Activated naive CD4-positive, alpha-beta T cell treated with Interleukin-2 at 50 U/mL for 16 hours (primary cell): ENCODE measurements at regions not wholly inside any gene's neighbourhood (a gene's known extent, or its start where the extent isn't known, plus 50 kb on each side); places are given as distances from the start of the nearest gene placed in this dataset.

Experiments
- DNase-seq: peaks from one replicate; pipeline ENCODE4 v3.0.0-alpha.2; 2020

DNA sequence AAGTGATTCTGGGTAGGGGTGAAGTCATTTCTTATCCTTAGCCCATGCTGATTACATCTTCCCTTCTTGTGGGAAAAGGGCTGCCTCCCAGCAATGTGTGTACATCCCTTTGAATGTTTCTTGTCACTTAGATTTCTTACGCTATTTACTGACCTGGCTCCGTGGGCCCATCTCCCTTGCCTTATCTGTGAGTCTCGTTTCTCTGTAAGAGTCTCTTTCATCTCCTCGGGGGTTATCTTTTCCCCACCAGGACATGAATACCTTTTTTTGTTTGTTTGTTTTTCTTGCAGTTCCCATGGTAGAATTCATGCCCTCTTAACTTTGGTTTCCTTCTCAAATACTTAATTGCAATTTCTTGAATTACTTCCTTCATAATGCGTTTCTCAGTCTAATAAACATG, 107.7 kb downstream of the BAMBI start:
- DNase-seq: no peak

DNA sequence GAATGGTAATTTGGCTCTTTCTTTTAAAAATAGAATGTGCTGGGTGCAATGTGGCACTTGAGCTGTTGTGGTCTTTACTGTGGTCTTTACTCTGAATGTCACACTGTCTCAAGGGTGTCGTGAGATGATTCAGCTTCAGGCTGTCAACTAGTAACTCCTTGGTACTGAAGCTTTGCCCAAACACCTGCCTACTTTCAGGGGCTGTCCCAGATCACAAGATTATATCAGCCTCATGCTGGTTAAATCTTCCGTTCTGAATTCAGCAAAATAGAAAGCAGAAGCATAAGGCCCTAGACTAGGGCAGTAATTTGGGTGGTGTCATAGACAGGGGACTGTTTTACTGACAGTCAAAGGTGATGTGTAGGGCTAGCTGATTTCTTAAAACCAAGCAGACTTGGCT, 110.9 kb downstream of the BAMBI start:
- no peak for DNase-seq

GRCh38 chr10:28788762-28789161, 111.4 kb downstream of the BAMBI start:
- no peak for DNase-seq

- DNase-seq: no peak
These were observed 112.8 kb downstream of the BAMBI start for GRCh38 chr10:28790146-28790545.

GRCh38 chr10:28793482-28793881, 116.2 kb downstream of the BAMBI start:
- no peak for DNase-seq

DNA sequence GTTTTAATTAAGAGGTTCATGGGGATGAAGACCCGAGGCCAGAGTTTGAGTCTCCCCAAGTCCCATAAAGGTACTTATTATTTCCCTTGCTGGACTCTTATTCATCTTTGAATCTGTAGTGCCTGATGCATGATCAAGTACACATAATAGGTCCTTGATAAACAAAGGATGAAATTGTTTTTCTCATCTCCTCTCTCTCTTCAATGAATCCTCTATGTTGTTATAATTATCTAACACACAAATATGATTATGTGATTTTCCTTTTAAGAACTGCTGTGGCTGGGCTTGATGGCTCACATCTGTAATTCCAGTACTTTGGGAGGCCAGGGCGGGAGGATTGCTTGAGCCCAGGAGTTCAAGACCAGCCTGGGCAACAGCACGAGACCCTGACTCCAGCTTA, 117.7 kb downstream of the BAMBI start:
- DNase-seq: no peak

GRCh38 chr10:28796606-28797512, 119.5 kb downstream of the BAMBI start:
- DNase-seq: no peak

DNA sequence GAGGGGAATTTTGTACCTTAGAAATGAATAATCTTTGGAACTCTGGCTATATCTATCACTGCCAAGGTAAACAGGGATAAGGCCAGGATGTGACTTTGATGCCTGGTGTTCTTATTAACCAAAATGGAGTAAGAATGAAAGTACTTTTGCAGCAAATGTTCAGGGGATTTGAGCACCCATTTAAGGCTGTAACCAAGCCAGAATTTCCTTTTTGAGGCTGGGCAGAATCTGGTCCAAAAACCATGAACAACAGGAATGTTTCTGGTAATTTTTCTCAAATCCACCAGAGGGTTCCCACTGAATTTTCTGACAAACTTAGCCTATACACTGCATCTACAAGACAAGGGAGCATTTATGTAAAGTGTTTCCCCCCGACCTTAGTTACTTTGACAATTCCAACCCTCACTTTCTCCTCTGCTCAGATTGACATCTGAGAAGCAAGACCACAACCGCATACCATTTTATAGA, 120.6 kb downstream of the BAMBI start:
- DNase-seq: no peak

- no peak for DNase-seq
These were observed 121.2 kb downstream of the BAMBI start for GRCh38 chr10:28798428-28798955.

GRCh38 chr10:28798964-28799363, 121.6 kb downstream of the BAMBI start:
- no peak for DNase-seq

GRCh38 chr10:28800144-28800543, 122.8 kb downstream of the BAMBI start:
- no peak for DNase-seq

DNA sequence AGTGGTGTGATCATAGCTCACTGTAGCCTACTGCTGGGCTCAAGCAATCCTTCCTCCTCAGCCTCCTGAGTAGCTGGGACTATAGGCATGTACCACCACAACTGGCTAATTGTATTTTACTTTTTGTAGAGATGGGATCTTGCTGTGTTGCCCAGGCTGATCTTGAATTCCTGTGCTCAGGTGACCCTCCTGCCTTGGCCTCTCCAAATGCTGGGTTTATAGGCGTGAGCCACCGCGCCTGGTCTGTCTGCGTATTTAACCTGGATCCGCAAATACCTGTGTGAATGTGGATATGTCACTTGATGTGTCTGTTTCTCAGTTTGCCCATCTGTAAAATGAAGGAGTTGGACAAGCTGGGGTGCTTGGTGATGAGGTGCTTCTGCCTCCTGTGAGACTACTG, 123.9 kb downstream of the BAMBI start:
- no peak for DNase-seq

GRCh38 chr10:28801869-28802268, 124.5 kb downstream of the BAMBI start:
- DNase-seq: no peak

GRCh38 chr10:28805390-28805789, 128.1 kb downstream of the BAMBI start:
- DNase-seq: no peak

DNA sequence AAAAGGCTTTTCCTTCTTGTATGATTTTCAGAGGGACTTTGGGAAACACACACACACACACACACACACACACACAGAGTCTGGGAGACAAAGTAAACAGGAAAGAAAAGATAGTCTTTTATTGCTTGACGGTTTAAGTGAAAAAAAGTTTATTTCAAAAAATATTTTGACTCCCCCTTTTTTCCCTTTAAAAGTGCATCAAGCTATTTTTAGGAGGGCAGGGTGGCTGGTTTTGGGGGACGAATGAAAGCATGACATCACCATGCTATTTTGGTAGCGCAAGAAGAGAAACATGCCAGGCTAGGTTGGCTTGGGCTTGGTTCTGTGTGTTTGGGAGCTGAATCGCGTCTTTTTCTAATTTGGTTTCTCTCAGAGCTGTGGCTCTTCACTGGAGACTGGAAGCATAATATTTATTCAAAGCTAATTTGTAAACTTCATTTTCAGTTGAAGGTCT, 129.2 kb downstream of the BAMBI start:
- no peak for DNase-seq

GRCh38 chr10:28806951-28807759, 129.8 kb downstream of the BAMBI start:
- no peak for DNase-seq

- no peak for DNase-seq
These were observed 130.7 kb downstream of the BAMBI start for GRCh38 chr10:28807760-28808613.

DNA sequence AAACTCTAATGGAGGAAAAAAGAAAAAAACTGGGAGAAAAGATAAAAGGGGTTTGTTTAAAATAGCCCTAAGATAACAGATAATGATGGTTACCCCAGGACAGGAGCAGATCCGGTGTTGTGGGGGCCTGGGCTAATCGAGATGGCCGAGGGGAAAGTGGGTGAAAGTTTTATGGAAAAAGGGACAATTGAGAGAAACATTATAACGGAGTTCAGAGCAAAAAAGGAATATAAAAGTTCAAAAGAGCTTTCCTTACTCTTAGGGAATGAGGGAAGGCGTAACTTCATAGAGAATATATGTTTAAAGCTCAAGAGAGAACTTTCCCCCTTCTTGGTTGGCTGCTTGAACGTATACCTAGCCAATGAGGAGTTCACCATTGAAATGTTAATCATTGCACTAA, 131.4 kb downstream of the BAMBI start:
- no peak for DNase-seq

DNA sequence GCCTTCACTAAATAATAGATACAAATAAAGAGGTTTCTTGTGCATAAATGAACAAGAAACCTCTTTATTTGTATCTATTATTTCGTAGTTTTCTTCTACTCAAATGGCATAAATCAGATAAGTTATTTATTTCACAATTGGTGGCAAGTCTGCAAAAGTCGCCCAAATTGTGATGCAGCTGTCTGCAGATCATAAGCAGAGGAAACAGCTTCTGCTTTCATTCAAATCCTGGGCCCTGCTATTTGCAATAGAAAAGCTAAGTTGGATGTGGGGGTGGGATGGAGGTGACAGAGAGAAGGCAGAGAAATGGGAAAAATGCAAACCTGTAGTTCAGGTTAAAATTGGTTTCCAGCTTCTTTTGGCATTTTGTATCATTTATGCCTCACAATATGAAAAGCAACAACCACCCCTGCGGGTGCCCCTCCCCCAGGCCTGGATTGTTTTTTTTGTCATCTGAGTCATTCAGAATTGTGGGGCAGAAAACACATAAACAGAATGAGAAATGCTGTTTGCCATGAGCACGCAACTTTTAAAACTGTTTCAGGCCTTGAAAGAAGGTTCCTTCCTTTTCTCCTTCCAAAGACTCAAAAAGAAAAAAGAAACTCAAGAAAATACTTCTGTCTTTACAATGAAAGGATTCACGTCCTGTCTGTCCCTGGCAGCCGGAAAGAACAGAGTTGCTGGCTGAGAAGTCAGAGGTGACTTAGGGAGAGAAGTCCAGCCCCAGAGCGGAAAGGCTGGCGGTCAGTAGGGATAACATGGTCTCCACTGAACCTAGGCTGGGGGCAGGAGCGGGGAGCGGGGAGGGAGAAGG, 132.9 kb downstream of the BAMBI start:
- DNase-seq: no peak

DNA sequence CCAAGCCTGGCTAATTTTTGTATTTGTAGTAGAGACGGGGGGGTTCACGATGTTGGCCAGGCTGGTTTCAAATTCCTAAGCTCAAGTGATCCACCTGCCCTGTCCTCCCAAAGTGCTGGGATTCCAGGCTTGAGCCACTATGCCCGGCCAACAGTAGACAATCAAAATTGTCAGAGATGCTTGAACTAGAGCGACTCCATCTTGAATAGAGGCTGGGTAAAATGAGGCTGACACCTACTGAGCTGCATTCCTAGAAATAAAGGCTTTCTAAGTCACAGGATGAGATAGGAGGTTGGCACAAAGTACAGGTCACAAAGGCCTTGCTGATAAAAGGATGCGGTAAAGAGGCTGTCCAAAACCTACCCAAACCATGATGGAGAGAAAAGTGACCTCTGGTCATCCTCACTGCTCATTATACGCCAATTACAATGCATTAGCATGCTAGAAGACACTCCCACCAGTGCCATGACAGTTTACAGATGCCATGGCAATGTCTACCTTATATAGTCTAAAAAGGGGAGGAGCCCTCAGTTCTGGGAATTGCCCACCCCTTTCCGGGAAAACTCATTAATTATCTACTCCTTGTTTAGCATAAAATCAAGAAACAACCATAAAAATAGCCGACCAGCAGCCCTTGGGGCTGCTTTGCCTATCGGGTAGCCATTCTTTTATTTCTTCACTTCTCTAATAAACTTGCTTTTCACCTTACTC, 134.5 kb downstream of the BAMBI start:
- no peak for DNase-seq
